GM20000 (cell line): ENCODE measurements at regions not wholly inside any gene's neighbourhood (a gene's known extent, or its start where the extent isn't known, plus 50 kb on each side); places are given as distances from the start of the nearest gene placed in this dataset.

Experiments used
- DNase-seq: peaks from one replicate; pipeline ENCODE4 v3.0.0; 2012; ENCODE audit warnings: low spot score
- CTCF ChIP-seq: IDR thresholded peaks from 2 replicates; pipeline ENCODE4 v1.5.1; 2012; ENCODE audit warnings: mild to moderate bottlenecking, control low read depth; ENCODE audit errors: extremely low read depth, missing control alignments

DNA sequence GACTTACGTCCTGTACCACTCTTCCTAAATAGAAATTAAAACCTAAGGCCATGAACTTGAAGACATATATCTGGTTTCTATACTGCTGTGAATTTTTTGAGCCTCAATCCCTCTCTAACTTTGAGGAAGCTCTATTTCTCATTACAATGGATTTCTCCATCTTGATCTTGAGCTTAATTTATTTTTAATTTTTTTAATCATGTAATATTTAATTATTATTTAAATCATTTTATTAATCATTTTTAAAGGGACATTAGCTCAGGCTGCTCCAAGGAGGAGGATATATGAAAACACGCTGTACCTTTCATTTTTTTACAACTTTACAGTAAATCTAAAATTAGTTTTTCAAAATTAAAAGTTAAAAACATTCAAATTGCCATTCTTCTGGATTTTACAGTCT lies 540.5 kb downstream of the SATB2 start:
- TF ChIP-seq CTCF = no peak
- no peak for DNase-seq

DNA sequence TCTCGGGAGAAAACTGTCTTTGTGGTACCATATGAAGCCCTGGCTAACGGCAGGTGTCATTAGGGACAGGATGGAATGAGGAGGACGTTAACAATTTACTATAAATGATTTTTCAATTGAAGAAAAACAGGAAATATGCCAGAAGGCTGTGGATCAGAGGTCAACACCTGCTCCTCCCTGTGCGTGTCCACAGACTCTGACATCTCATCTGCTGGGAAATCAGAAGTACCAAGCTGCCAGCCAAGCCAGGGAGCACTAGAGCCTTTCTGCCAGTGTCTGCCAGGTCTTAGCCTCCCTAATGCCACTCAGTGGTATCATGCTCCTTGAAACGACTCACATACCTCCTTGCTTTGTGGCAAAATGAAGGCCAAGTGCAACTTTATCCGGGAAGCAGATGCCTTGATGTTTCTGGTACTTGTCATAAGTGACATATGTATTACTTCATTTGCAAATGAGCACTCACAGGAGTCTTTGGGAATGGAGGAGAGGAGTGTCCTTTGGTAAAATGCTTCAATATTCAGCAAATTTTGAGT lies 541.1 kb downstream of the SATB2 start:
- no peak for DNase-seq

GRCh38 chr2:198913394-198914152 lies 544.2 kb downstream of the SATB2 start:
- DNase-seq = peak; percentile 72
- TF ChIP-seq CTCF = no peak

More for the DNA sequence above, 541.1 kb downstream of the SATB2 start:
- no peak for TF ChIP-seq CTCF

DNA sequence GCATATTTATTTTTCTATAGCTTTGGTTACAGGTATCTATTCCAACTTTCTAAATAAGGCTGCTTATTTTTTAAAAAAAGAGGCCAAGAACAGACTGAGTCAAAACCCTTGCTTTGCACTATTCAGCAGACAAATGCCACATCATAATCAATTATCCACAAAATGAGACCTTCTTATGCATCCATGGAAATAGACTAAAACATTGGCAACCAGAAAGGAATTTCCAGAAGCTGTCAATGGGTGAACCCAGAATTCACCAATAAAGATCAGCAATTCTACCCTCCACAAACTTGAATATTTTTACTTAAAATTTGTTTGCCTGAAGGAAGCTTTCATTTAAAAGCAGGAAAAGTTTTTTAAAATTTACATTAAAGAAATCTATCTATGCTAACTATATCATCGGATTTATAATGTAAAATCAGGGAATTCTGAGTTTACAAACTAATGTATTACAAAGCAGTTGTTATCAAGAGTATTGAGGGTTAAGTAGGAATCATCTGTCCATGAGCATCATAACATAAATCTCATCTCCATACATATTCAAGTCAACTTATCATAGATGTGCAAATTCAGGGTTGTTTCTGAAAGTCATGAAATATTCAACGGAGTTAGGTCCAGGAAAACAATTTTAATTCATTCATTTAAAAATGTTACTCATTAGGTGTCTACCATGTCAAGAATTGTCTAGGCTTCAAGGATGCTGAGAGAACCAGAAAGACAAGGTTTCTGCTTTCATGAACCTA lies 548.0 kb downstream of the SATB2 start:
- TF ChIP-seq CTCF = no peak
- DNase-seq = no peak

GRCh38 chr2:198905881-198906612 lies 551.7 kb downstream of the SATB2 start:
- DNase-seq = no peak
- TF ChIP-seq CTCF = no peak

DNA sequence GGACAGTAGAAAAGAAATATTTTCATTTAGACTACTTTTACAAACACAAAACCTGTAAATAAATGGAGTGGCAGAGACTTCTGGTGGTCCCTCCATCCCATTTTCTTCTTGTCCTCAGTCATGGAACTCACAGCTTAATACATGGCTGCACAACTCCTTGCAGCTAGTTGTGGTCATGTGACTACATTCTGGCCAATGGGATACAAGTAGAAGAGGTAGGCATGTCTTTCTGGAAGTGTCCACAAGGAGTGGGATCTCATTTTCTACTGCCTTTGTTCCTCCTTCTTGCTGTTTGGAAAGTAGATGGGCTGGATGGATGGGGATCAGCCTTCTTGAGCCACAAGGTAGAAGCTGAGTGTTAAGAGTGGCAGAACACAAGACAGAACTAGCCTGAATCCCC lies 555.8 kb downstream of the SATB2 start:
- no peak for TF ChIP-seq CTCF
- no peak for DNase-seq
